GM12801 (cell line): ENCODE measurements at regions not wholly inside any gene's neighbourhood (a gene's known extent, or its start where the extent isn't known, plus 50 kb on each side); places are given as distances from the start of the nearest gene placed in this dataset.

Experiments
- TF ChIP-seq, protein P1 (sequence below): IDR thresholded peaks from one replicate; pipeline ENCODE4 v1.5.1; 2011; ENCODE audit warnings: control low read depth; ENCODE audit not compliant: insufficient read length; ENCODE audit errors: extremely low read depth

DNA sequence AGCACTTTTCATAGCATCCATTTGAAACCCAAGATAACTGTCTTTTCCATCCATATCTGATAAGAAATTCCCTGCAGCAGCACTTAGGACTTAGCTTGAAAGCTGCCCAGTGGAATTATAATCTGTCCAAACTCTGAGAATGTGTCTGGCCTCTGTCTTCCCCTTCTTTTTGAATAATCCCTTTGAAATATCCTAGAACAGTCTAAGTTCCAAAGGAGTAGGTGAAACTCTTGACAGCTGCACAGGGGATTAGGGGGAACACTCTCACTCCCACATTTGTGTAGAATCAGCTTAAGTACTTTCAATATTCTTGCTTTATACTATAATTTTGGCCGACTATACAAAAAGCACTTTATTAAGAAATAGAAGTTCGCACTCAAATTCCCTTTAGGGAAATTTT lies 157.7 kb downstream of the PAPSS1 start:
- TF ChIP-seq, protein P1, sequence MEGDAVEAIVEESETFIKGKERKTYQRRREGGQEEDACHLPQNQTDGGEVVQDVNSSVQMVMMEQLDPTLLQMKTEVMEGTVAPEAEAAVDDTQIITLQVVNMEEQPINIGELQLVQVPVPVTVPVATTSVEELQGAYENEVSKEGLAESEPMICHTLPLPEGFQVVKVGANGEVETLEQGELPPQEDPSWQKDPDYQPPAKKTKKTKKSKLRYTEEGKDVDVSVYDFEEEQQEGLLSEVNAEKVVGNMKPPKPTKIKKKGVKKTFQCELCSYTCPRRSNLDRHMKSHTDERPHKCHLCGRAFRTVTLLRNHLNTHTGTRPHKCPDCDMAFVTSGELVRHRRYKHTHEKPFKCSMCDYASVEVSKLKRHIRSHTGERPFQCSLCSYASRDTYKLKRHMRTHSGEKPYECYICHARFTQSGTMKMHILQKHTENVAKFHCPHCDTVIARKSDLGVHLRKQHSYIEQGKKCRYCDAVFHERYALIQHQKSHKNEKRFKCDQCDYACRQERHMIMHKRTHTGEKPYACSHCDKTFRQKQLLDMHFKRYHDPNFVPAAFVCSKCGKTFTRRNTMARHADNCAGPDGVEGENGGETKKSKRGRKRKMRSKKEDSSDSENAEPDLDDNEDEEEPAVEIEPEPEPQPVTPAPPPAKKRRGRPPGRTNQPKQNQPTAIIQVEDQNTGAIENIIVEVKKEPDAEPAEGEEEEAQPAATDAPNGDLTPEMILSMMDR, result no peak

DNA sequence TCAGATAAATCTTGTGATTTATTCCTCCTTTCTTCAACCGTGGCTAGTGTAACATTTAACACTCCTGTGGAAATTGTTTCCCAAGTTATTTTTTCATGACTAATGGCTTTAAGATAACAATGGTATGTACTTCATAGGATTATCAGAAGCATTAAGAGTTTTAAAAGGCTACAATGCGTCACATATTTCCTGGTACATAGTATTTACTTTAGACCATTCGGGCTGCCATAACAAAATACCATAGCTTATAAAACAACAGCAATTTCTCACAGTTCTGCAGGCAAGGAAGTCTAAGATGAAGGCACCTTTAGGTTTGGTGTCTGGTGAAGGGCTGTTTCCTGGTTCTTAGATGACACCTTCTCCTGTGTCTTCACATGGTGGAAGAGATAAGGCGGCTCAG lies 158.6 kb downstream of the PAPSS1 start:
- TF ChIP-seq, protein P1, result no peak

DNA sequence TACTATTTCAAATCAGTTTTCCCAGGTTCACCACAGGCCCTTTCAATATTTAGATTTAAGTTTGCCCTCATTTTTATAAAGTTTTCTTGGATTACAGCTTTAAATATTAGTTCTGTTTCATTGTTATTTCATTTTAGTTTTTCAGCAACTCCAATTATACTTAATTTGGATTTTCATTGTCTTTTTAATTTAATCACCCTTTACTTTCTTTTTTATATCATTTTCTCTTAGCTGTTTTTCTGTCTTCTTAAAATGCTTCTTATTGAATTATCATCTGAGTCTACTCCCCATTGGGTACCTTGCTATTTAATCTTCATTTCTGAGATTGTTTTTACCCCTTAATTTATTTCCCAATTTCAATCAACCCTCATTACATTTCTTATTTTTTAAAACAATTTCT lies 160.4 kb downstream of the PAPSS1 start:
- TF ChIP-seq, protein P1, result no peak

GRCh38 chr4:107552306-107552705 lies 167.7 kb downstream of the PAPSS1 start:
- TF ChIP-seq, protein P1, result no peak

DNA sequence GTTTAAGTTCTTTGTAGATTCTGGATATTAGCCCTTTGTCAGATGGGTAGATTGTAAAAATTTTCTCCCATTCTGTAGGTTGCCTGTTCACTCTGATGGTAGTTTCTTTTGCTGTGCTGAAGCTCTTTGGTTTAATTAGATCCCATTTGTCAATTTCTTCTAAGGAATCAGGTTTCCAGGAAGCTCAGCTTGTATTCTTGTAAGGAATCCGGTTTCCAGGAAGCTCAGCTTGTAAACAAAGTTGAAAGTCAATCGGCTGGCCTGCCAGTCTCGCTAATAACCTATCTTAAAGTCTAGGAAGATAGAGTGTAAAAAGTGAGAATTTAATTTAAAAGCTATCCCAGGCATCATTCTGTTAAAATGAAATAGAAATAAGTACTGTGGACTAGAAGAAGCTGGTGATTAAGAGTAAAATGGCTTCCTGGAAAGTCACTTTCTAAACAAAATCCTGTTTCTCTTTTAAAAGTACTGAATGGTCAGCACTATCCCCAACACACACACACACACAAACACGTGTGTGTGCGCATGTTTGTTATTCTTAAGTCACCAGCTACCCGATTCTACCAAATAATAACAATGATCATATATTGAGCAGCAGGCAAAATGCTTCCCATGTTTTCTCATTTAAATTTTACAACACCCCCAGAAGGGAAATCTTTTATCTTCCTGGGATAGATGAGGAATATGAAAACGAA lies 171.7 kb downstream of the PAPSS1 start:
- TF ChIP-seq, protein P1, result no peak

DNA sequence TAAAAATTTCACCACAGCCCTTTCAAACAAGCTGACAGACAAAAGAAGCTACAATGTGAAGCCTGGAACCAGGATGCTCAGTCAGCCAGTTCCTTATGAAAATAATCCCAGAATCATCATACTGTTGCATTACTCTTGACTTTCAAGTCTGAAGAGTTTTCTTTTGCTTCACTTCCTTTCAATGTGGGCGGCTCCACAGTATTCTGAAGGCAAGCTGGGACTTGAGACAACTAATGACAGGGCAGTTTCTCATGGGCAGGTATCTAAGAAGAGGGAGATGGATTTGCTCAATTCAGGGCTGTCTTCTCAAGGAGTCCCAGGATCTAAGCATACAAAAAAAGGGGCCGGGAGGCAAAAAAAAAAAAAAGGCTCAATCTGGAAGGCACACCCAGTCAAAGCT lies 173.4 kb downstream of the PAPSS1 start:
- TF ChIP-seq, protein P1, result no peak

DNA sequence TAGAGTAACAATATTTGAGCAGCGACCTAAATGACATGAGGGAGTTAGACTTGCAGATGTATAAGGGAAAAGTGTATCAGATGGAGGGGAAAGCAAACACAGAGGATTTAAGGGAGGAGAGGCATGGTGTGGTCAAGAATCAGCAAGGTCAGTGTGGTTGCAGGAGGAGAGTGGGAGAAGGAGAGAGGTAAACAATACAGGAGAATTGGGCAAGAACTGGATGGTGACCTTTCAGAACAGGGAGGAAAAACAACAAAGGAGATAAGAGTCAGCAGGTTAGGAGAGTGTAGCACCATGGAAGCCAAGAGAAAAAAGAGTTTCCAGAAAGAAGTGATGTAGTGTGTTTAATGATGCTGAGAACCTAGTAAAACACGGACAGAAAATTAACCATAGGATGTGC lies 178.5 kb downstream of the PAPSS1 start:
- TF ChIP-seq, protein P1, result no peak

DNA sequence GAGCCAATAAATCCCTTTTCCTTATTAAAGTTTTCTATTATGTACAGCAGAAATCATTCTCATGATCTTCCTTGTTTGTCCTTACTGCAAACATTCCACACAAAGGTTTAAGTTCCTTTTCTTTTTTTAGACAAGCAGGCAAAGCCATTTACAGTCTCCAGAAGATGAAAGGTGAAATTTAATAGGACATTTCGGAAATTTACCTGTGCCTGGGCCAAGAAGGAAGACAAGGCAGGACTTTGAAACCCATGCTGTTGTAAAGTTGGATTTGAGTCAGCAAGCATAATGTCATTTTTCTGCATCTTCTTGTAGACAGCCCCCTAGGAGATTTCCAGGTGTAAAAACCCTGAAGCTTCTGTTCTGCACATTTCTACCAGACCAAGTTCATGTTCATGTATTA lies 188.1 kb downstream of the PAPSS1 start:
- TF ChIP-seq, protein P1, result no peak
